HG03520 (cell line): ENCODE measurements at regions not wholly inside any gene's neighbourhood (a gene's known extent, or its start where the extent isn't known, plus 50 kb on each side); places are given as distances from the start of the nearest gene placed in this dataset.

Experiments used
- ATAC-seq: cut with Tn5 transposase; IDR thresholded peaks from one replicate; pipeline ENCODE4 v1.9.1; 2021; ENCODE audit warnings: mild to moderate bottlenecking, moderate library complexity; ENCODE audit not compliant: unreplicated experiment

- ATAC-seq, result no peak
These were observed 57.3 kb upstream of the ZEB1 start for GRCh38 chr10:31261511-31262311.

- no peak for ATAC-seq
These were observed 56.3 kb upstream of the ZEB1 start for GRCh38 chr10:31262672-31263071.

- ATAC-seq, result no peak
These were observed 55.1 kb upstream of the ZEB1 start for GRCh38 chr10:31263903-31264302.

- no peak for ATAC-seq
These were observed 50.3 kb upstream of the ZEB1 start for GRCh38 chr10:31268444-31269303.
